Stimulated activated CD4-positive, alpha-beta T cell treated with anti-CD3 and anti-CD28 coated beads, Interleukin-4, amount 100 ng/mL, for 24 hours (primary cell): ENCODE measurements at regions not wholly inside any gene's neighbourhood (a gene's known extent, or its start where the extent isn't known, plus 50 kb on each side); places are given as distances from the start of the nearest gene placed in this dataset.
"Not testable (repeated sequence)": the region's sequence is repeated elsewhere in the genome, so short reads cannot be mapped to it uniquely, and the experiment has no call there.

Source experiments
- DNase-seq: peaks from one replicate; pipeline ENCODE4 v3.0.0-alpha.2; 2020

- DNase-seq = no peak
Observed at GRCh38 chr6:15953152-15953880, 175.6 kb upstream of the MYLIP start.

DNA sequence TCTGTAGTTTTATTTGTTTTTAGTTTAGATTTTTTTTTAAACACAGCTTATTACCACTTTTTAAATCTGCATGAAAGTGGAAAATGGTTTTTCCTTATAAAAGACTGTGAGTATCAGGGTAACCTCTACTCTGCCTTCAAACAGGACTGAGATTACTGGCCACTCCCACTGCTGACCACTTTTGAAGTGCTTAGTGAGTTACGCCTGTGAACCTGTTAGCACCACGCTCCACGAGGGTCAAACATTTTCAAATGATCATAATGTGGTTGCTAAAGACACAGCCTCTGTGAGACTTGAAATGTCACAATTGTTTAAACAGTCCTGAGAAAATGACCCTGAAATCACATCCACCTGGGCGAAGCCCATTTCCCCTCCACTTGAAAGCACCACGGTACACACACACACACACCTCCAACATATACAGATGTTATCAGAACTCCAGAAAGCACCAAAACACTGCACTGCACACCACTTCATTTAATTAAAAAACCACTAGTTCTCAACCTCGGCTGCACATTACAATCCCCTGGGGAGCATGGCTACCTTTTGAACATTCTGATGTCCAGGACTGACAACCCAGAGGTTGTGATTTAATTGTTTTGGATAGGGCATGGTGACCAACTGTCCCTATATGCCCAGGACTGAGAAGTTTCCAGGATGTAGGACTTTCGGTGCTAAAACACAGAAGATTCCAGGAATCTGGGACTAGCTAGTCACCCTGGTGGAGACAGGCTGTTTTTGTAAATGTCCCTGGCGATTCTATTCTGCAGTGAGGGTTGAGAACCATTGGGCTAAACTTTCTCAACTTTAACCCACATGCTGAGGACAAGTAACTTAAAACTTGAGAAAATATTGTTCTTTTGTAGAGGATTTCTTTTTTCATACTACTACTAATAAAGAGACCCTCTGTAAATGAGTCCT lies 176.4 kb upstream of the MYLIP start:
- DNase-seq = no peak

GRCh38 chr6:15950962-15951569 lies 177.8 kb upstream of the MYLIP start:
- DNase-seq = no peak

- no peak for DNase-seq
Observed at GRCh38 chr6:15949982-15950381, 178.9 kb upstream of the MYLIP start.

DNA sequence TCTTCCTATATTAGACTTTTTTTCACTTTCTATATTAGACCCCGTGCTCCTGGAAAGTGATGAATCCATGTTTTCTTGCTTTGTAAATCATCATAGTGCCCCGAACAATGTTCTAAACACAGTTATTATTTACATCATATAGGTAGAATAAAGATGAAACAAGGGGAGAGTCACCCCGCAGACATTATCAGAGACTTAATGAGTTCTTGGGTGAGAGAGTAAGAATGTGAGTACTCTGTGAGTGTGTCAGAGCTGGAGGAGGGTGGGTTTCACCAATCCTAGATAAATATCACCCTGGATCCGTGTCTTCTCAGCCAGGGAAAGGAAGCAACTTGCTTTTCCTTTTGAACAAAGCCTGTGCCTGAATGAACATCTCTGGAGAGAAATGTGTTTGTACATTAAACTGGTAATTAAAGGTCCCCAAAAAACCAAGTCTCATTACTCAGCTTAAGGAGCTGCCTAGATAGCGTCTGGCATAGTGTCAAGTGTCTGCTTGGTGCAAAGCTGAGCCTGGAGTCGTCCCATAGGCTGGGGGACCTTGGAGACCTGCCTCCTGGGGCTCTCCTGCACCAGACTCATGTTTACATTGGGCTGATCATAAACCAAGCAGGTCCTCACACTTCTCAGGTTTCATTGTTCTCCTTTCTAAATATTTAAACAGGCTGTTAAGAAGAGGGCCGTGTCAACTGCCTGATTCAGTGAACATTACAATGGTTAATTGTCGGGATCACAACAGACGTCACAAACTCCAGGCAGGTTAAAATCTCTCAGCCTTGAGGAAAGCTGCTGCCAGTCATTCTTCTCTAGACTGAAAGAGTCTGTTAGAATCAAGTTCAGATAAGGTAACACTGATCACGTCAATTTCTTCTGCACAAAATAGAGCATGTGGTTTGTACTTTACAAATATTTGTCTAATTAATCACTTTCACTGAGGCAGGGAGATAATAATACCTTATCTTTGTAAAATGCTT lies 179.7 kb upstream of the MYLIP start:
- DNase-seq = no peak

DNA sequence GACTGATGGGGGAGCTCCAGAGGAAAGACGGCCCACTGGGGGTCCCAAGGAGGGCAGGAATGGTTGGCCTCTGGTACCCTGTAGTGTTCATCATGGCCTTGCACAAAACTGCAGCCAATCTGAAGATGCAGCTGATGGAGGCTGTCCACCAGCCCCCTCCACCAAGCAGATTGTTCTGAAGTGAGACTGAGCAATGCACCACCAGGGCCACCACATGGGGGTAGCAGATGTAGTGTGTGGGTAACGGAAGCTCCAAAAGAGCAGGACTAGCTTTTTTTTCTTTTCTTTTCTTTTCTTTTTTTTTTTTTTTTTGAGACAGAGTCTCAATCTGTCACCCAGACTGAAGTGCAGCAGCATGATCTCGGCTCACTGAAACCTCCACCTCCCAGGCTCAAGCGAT lies 181.0 kb upstream of the MYLIP start:
- DNase-seq = no peak

GRCh38 chr6:15947436-15947835 lies 181.4 kb upstream of the MYLIP start:
- no peak for DNase-seq

- DNase-seq = no peak
Observed at GRCh38 chr6:15946701-15947385, 182.0 kb upstream of the MYLIP start.

- DNase-seq = no peak
Observed at GRCh38 chr6:15945593-15946159, 183.2 kb upstream of the MYLIP start.

- DNase-seq = no peak
Observed at GRCh38 chr6:15943423-15943822, 185.5 kb upstream of the MYLIP start.

- no peak for DNase-seq
Observed at GRCh38 chr6:15941168-15941567, 187.7 kb upstream of the MYLIP start.

GRCh38 chr6:15938107-15938506 lies 190.8 kb upstream of the MYLIP start:
- no peak for DNase-seq

- no peak for DNase-seq
Observed at GRCh38 chr6:15937602-15938001, 191.3 kb upstream of the MYLIP start.

GRCh38 chr6:15936503-15936902 lies 192.4 kb upstream of the MYLIP start:
- DNase-seq = no peak

DNA sequence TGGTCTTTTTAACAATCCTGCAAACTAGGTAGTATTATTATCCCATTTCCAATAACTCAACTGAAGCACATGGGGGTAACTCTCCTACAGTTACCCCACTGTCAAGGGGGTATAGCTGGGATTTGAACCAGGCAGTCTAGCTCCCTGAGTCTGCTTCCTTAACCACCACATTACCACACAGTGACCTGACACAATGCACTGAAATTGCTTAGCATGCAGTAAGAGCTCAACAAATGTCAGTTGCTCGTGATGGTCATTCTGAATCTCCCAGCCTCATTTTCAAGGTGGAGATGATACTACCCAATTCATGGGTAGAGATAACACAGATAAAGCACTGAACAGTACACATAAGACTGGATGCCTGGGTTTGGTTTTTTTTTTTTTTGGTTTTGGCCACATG lies 193.2 kb upstream of the MYLIP start:
- DNase-seq = no peak

GRCh38 chr6:15931697-15932096 lies 197.2 kb upstream of the MYLIP start:
- DNase-seq = not testable (repeated sequence)

DNA sequence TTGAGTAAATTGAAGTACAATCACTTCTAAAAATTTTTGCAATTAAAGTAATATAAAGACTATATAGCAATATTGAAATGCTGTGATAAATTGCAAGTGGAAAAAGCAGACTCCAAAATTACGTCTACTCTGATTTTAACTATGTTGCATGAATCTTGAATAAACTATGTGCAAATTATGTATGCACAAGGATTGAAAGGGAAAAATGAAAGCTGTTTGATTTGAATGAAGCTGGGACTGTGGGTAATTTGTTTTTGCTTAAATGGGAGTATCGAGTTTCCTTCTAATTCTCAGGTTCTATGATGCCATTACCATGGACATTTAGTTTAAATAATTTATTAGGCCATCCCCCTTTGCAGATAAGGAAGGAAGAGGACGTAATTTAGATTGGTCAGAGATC lies 198.7 kb upstream of the MYLIP start:
- DNase-seq = no peak

DNA sequence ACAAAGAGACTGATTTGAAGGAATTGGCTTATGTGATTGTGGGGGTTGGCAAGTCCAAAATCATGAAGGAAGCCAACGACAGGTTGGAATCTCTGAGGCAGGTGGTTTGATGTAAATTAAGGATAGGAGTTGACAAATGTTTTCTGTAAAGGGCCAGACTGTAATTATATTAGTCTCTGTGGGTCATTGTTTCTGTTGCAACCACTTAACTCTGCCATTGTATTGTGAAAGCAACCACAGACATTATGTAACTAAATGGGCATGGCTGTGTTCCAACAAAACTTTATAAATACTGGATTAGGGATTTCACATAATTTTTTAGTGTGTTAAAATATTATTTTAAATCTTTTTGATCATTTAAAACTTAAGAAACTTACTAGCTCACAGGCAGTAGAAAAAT lies 199.2 kb upstream of the MYLIP start:
- no peak for DNase-seq

- no peak for DNase-seq
Observed at GRCh38 chr6:15927531-15928225, 201.2 kb upstream of the MYLIP start.

GRCh38 chr6:15926256-15926655 lies 202.6 kb upstream of the MYLIP start:
- DNase-seq = no peak

DNA sequence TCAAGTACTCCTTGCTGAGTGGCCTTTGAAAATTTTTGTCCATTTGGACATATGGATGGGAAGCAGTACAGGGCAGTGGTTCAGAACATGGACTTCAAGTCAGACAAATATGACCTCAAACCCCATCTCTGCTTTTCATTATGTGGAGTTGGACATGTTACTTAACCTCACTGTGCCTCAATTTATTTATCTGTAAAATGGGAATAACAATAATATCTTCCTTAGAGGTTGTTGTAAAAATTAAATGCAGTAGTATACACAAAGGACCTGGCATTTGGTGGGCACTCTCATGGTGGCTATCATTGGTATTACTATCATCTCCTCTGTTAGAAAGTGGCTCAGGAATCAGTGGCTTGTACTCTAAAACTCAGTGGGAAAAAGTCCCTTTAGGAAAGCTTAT lies 204.0 kb upstream of the MYLIP start:
- DNase-seq = no peak
